NB4 (cell line): ENCODE measurements at regions not wholly inside any gene's neighbourhood (a gene's known extent, or its start where the extent isn't known, plus 50 kb on each side); places are given as distances from the start of the nearest gene placed in this dataset.
A peak's percentile ranks its signal among the peaks of the same experiment; 100 is the strongest.

ENCODE experiments used
- MYC ChIP-seq: IDR thresholded peaks from 2 replicates; pipeline ENCODE4 v1.6.1; 2011; ENCODE audit warnings: low read depth, low read length
- TF ChIP-seq, protein P1 (sequence below): IDR thresholded peaks from one replicate; pipeline ENCODE4 v1.5.1; 2012; ENCODE audit warnings: low read depth, low read length

- TF ChIP-seq, protein P1, sequence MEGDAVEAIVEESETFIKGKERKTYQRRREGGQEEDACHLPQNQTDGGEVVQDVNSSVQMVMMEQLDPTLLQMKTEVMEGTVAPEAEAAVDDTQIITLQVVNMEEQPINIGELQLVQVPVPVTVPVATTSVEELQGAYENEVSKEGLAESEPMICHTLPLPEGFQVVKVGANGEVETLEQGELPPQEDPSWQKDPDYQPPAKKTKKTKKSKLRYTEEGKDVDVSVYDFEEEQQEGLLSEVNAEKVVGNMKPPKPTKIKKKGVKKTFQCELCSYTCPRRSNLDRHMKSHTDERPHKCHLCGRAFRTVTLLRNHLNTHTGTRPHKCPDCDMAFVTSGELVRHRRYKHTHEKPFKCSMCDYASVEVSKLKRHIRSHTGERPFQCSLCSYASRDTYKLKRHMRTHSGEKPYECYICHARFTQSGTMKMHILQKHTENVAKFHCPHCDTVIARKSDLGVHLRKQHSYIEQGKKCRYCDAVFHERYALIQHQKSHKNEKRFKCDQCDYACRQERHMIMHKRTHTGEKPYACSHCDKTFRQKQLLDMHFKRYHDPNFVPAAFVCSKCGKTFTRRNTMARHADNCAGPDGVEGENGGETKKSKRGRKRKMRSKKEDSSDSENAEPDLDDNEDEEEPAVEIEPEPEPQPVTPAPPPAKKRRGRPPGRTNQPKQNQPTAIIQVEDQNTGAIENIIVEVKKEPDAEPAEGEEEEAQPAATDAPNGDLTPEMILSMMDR: peak; percentile 95
- TF ChIP-seq MYC: no peak
Observed at GRCh38 chr11:79493555-79494171, 52.8 kb upstream of the TENM4 start.
